ENCODE measurements at regions not wholly inside any gene's neighbourhood (a gene's known extent, or its start where the extent isn't known, plus 50 kb on each side); places are given as distances from the start of the nearest gene placed in this dataset.

DNA sequence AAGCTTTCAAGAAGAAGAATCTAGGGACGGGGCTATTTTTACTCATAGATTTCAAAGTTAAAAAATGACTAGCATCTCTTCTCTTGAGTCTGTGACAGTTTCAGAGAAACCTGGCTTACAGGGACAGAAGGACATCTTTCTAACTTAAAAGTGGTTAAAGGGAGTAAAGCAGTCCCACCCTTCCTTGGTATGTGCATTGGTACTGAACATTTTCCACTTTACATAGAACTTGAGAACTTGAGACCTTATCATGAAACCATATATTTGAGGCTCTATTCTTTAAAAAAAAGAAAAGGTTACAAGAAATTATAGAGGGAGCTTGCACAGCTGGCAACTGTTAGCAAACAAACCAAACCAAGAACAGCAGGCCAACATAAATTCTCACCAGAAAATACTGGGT, 73.4 kb upstream of the GAREM1 start:
- no peak for DNase-seq (ENCODE audit: low read depth in 2 of 3, low spot score in 2 of 3)

- DNase-seq (ENCODE audit: low read depth in 2 of 3, low spot score in 2 of 3): no peak
These were observed 71.6 kb upstream of the GAREM1 start for GRCh38 chr18:32542221-32542798.

DNA sequence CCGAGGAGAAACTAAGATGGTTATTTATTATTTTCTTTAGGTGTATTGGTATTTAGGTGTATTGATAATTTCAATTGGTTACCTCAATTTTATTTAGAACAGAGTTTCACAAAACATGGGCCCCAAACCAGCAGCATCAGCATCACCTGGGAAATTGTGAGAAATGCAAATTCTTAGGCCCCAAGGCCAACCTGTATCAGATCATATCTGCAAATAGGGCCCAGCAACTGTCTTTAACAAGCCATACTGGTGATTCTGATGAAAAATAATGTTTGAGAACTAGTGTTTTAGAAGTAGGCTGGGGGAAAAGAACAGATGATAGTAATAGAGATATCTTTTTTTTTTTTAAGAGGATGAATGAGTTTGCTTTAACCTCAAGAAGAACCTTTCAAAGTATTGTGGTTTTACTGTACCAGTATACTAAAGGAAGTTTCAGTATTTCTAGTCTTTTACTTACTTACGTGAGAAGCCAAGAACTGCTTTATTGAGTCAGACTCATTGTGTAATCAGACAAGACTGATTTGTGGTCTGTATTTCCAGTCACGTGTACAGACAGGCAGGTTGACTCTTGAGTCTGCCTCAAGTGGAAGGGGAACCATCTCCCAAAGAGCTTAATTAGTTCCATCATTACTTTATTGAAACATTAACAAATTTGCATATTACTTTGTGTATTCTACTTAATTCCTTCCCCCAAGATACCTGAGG, 60.4 kb upstream of the GAREM1 start:
- no peak for DNase-seq (ENCODE audit: low read depth in 2 of 3, low spot score in 2 of 3)

DNA sequence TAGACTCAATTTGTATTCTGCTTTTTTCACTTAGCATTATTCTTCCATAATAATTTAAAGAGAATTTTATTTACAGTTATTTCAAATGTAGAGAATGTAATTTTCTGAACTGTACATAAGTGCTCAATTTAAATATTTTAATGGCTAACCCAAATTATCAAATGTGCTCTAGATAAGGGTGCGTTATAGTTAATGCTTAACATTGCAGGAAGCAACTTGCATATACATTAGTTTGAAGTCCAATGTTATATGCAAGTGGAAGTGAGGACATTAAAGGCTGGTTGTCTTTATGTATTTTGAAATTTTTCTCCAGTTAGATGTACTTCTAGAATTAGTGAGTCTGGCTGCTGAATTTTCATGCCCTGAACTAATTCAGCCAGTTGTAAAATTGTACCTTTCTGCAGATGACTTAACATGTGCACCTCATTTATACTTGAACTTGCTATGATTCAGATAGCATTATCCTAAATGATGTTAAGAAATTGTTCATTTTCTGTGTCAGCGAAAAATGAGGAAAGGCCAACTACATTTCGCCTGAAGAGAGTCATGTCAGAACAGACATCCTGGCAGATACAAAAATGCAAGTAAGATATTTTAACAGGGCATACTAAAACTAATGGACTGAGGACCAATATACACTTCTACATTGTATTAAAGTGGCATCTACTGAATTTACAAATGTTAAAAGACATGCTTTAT, 59.2 kb upstream of the GAREM1 start:
- DNase-seq (ENCODE audit: low read depth in 2 of 3, low spot score in 2 of 3): no peak

DNA sequence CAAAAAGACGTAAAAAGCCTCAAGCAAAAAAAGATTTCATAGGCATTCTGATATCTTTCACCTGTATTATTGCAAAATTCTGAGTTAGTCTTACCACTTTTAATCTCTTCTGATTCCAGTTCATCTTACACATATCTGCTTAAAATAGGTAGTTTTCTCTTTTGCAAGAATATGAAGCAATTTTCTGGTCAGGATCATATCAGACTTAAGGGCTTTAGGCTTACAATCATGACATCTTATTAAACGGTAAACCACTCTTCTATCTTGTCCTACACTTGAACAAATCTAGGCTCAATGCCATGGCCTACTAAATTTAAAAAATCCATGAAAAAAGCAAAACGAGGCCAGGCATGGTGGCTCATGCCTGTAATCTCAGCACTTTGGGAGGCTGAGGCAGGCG, 50.1 kb upstream of the GAREM1 start:
- DNase-seq (ENCODE audit: low read depth in 2 of 3, low spot score in 2 of 3): no peak
